ENCODE measurements at regions not wholly inside any gene's neighbourhood (a gene's known extent, or its start where the extent isn't known, plus 50 kb on each side); places are given as distances from the start of the nearest gene placed in this dataset.
"Not testable (repeated sequence)": the region's sequence is repeated elsewhere in the genome, so short reads cannot be mapped to it uniquely, and the experiment has no call there.

DNA sequence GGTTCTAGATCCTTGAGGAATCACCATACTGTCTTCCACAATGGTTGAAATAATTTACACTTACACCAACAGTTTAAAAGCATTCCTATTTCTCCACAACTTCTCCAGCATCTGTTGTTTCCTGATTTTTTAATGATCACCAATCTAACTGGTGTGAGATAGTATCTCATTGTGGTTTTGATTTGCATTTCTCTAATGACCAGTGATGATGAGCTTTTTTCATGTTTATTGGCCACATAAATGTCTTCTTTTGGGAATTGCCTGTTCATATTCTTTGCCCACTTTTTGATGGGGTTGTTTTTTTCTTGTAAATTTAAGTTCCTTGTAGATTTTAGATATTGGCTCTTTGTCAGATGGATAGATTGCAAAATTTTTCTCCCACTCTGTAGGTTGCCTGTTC, 138.2 kb downstream of the CXCL12 start:
- DNase-seq (ENCODE audit: low read depth, low spot score); H3K27ac ChIP-seq: not testable (repeated sequence)

DNA sequence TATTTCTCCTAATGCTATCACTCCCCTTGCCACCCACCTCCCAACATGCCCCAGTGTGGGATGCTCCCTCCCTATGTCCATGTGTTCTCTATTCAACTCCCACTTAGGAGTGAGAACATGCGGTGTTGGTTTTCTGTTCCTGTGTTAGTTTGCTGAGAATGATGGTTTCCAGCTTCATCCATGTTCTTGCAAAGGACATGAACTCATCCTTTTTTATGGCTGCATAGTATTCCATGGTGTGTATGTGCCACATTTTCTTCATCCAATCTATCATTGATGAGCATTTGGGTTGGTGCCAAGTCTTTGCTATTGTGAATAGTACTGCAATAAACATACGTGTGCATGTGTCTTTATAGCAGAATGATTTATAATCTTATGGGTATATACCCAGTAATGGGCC, 138.6 kb downstream of the CXCL12 start:
- H3K27ac ChIP-seq; DNase-seq (ENCODE audit: low read depth, low spot score): not testable (repeated sequence)

DNA sequence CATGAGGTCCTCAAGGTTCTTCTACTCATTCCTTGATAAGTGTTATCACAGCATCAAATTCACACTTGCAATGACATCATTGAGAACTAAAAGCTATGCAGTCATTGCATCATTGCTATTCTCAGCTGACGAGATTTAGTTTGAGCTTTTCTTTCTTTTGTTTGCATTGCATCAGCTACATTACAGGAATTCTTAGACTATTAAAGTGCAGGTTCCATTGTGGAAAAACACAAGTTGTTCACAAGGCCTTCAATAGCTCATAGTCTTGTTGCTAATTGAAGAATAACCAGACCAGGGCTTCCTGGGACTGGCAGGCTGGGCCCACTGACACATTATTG, 139.3 kb downstream of the CXCL12 start:
- H3K27ac ChIP-seq: no peak overlapping the region
- no peak for DNase-seq (ENCODE audit: low read depth, low spot score)

DNA sequence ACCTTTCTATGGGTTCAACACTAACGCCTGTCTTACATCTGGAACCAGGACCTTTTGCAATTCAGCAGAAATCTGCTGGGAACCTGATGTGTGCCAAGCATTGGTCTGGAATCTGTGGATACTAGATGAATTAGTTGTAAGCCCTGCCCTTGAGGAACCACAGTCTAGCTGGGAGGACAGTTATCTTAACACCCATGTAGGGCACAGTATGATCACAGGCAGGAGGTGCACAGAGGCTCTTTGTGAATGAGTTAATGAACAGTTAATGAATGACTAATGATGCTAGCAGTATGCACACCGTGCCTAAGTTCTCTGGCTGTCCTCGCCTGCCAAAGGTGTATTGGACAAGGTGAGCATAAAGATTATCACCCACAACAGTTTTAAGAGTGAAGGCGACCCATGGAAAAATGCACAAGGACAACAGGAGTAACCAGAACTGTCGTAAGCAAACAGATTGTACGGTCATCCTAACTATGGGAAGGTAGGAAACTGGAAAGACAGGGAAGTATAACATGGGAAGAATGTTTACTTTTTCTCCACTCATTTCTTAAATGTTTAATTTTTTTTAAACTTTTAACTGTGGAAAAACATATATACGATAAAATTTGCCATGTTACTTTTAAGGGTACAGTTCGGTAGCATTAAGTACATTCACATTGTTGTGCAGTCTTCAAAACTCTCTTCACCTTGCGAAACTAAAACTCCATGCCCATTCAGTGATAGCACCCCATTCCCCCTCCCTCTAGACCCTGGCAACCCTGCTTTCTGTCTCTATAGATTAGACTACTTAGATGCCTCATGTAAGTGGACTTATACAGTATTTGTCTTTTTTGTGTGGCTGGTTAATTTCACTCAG, 139.9 kb downstream of the CXCL12 start:
- no peak for DNase-seq (ENCODE audit: low read depth, low spot score)
- H3K27ac ChIP-seq: no peak overlapping the region

DNA sequence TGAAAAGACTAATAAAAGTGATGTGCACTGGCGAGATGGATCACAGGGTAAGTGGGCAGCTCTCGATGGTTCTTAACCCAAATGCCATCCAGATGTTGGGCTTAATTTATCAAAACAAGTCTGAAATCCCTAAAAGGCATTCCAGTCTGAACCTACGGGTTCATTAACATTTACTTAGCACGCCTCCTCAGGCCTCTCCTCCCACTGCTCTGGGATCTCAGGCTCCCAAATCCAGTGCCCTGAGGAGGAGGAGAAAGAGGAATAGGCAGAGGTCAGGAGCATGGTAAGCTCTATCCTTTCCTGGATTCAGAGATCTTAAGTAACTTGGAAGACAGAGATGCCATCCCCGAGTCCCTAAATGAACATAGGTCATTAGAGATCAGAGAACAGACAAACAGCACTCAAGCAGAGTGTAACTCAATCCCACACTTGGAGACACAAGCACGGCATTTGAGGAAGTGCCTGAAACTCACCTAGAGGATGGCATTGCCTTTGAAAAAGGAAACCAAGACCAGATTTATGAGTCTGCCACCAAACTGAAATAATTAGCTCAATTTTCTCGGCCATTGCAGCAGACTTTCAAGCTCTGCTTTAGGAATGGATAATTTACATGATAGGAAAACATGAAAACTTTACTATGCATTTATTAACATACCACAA, 140.9 kb downstream of the CXCL12 start:
- DNase-seq (ENCODE audit: low read depth, low spot score): no peak
- no peak overlapping the region for H3K27ac ChIP-seq

DNA sequence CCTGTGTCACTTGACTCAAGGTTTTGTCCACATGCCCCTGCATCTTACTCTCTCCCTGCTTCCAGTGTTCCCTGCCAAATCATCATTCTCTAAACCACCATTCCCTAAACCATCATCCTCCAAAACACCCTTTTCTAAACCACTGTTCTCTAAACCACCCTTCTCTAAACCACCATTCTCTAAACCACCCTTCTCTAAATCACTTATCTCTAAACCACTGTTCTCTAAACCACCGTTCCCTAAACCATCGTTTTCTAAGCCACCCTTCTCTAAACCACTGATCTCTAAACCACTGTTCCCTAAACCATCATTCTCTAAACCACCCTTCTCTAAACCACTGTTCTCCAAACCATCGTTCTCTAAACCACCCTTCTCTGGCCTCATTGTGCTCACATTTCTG, 142.1 kb downstream of the CXCL12 start:
- DNase-seq (ENCODE audit: low read depth, low spot score): no peak
- H3K27ac ChIP-seq: no peak overlapping the region

DNA sequence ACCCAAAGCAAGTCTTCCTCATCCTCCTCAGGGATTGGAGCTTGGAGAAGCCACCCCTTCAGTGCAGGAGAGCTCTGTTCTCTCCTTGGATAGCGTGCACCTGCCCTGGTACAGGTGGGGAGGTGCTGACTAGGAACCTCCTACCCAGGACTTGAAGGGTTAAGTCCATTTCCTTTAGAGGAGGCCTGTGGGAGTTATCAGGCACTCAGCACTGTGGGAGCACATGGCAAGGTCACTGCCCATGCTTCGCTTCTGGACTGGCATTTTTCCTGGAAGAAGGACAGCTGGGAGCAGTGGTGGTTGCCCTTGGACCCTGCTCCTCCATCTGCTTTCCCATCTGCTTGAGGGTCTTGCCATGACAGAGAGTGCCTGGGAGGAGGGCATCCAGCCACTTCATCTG, 142.8 kb downstream of the CXCL12 start:
- DNase-seq (ENCODE audit: low read depth, low spot score): no peak
- H3K27ac ChIP-seq: no peak overlapping the region

DNA sequence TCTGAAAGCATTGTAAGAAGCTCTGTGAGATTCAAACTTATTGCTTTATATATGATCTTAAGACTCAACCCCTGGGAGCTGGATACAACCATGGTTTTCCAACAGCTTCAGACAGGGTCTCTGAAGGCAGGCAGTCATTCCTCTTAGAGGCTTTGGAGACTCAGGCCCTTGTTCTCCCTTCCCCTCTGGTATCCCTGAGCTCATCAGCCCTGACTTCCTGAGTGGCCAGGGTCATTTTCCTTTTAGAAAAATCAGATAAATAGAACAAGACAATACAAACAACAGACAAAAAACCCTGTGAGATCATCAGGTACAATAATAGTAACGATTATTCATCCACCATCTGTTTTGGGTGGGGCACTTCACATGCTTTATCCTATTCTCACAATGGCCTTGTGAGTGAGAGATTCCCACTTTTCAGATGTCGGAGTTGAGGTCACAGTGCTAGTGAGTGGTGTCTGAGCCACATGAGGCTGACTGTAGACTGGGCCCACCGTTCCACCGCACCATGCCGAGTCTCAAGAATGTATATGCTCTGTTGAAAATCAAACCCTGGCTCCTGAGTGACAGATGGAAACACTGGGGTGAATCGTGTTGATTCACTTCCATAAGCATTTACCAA, 144.2 kb downstream of the CXCL12 start:
- DNase-seq (ENCODE audit: low read depth, low spot score): no peak
- H3K27ac ChIP-seq: no peak overlapping the region

DNA sequence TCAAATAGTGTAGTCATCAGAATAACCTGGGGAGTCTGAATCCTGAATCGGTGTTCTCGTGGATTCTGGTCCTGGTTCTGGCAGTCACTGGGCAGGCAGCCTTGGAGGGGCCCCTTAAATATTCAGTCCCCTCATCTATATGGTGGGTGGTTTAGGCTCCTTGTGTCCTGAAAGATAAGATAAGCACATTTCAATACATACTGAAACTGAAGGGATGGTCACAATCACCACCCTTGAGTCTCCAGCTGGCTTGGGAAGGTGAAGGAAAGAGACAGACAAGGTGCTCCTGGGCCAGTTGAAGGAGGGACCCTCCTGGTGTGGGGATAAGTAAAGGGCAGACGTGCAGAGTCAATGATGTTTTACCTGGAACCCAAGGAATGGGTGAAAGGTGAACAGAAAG, 146.7 kb downstream of the CXCL12 start:
- no peak overlapping the region for H3K27ac ChIP-seq
- DNase-seq (ENCODE audit: low read depth, low spot score): no peak

DNA sequence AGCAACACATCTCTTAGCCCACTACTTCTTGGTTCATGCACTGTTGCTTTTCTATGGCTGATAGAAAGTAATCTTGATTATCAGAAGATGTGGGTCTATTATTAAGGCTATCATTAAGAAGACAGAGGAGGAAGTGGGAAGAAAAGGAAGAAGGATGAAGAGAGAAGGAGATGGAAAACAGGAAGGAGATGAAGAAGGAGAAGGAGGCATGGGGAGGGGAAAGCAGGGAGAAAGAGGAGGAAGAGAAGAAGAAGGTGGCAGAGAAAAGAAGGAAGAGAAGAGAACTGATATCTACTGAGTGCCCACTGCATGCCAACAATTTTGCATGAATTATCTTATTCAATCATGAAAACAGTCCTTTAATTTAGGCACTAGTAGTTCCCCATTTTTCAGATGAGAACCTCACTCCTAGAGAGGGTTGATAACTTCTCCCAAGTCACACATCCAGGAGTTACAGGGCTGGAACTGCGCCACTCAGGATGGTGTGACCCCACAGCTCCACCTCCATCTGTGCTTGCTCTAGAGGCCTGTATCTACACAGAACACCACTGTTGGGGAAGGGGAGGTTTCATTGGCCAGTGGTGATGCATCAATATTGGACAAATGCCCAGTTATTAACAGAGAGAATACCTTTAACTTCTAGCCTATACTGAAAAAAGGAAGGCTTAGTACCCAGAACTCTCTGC, 147.4 kb downstream of the CXCL12 start:
- no peak overlapping the region for H3K27ac ChIP-seq
- no peak for DNase-seq (ENCODE audit: low read depth, low spot score)

DNA sequence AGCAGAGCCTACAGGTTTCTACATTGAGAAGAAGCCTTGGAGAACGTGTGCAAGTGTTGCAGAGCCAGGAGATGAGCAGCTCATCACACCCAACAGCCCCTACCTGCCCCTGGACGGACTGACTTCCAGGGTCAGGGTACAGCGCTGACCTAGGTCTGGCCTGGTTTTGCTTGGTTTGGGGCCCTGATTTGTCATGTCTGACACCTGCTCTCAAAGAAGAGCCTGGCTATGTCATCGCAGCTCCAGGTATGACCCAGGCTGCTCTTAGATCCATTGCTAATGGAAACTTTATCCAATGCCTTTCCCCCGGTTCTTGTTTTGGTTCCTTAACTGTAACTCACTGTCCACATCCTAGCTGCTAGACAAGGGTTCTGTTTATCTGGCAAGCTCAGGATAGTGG, 149.5 kb downstream of the CXCL12 start:
- DNase-seq (ENCODE audit: low read depth, low spot score): no peak
- no peak overlapping the region for H3K27ac ChIP-seq

DNA sequence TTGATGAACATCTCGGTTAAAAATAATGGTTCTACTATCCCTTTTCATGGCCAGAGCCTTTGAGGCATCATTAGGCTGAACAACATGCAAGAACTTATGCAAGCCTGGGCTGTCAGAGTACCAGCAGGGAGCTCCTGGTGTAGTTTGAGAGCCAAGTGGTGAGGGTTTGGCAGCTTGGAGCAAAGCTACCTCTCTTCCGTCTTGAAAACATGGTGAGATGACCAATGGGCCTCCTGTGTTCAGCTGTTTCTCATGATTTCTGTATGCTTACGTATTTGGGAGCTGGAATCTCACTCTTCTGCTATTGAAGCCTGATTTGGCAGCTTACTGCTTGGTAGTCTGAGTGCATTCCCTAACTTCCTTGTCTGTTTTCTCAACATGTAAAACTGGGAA, 150.4 kb downstream of the CXCL12 start:
- H3K27ac ChIP-seq: no peak overlapping the region
- no peak for DNase-seq (ENCODE audit: low read depth, low spot score)

DNA sequence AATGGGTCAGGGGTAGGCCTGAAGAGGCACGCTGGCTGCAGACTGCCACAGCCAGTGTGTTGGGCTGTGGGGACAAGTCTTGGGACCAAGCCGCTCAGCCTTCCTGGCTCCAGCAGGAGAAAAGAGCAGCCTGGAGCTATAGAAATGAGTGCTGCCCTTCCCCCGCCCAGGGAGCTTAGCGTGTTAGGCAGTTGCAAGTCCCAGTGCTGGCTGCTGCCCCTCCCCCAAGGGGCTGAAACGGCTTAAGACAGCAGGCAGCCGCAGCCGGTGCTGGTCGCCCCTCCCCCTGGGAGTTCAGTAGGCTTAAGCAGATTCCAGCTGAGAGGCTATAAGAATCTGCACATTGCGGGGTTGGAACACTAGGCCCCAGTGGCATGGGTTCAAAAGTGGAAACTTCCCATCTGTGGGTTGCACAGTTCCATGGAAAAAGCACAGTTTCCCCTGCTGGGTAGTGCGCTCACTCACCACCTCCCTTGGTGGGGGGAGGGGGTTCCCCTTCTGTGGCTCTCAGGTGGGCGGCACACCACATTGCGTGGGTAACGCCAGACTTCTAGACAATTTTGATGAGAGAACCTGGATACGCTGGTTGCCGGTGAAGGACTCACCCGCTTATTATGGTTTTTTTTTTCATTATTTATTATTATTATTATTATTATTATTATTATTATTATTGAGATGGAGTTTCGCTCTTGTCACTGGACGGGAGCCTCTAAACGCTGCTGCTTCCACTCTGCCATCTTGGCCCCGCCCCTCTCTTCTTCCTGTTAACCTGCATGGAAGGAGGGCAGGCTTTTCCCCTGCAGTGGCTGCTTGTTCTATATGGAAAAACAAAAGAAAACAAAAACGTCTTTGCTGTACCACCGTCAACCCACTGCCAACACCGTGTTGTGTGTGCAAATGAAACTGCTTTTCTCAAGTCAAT, 151.1 kb downstream of the CXCL12 start:
- H3K27ac ChIP-seq: no peak overlapping the region
- DNase-seq (ENCODE audit: low read depth, low spot score): no peak

DNA sequence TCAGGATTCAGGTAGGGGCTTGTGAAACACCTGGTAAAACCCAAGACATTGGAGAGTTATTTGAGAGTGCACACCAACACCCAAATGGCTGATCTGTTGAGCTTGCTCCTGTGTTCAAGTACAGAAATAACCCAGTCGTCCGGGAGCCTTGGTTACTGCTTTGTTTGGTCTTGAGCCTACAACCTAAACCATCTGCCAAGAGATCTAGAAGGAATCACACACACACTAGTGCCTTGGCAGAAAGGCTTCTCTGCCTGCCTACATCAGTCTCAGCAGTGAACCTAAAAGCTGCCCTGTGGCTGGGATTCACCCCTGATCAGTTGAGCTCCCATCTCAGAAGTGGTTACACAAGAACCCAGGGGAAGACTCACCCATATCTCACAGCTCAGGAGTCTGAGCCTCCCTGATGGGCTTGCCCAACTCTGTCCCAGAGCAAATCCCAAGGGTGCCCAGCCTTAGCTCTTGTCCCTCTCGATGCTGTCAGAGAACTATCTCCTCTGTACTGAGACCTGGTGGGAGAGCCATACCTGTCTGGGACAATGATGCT, 167.6 kb downstream of the CXCL12 start:
- no peak overlapping the region for H3K27ac ChIP-seq
- DNase-seq (ENCODE audit: low read depth, low spot score): no peak

DNA sequence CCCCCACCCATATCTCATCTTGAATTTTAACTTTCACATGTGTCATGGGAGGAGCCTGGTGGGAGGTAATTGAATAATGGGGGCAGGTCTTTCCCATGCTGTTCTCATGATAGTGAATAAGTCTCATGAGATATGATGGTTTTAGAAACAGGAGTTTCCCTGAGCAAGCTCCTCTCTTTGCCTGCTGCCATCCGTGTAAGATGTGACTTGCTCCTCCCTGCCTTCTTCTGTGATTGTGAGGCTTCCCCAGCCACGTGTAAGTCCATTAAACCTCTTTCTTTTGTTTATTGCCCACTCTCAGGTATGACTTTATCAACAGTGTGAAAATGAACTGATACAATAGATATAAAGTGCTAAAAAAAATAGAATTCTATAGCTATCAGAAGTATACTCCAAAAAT, 168.8 kb downstream of the CXCL12 start:
- no peak overlapping the region for H3K27ac ChIP-seq
- DNase-seq (ENCODE audit: low read depth, low spot score): no peak

DNA sequence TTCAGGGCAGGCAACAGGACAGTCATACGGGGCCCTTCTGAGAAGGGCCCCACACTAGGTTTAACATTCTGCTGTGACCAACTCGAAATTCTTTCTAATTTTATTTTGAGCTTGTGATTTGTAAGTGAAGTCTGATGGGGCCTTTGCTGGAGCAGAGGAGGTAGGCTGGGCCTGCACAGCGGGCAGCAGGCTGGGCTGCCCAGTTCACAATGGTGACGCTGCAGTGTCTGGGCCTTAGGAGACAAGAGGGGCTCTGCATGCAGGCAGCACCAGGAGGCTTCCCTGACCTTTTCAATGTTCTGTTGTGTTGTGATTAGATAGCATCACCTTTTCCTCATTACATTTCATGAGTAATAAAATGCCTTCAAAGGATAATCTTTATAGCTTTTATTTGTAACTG, 175.1 kb downstream of the CXCL12 start:
- H3K27ac ChIP-seq: no peak overlapping the region
- DNase-seq (ENCODE audit: low read depth, low spot score): no peak

DNA sequence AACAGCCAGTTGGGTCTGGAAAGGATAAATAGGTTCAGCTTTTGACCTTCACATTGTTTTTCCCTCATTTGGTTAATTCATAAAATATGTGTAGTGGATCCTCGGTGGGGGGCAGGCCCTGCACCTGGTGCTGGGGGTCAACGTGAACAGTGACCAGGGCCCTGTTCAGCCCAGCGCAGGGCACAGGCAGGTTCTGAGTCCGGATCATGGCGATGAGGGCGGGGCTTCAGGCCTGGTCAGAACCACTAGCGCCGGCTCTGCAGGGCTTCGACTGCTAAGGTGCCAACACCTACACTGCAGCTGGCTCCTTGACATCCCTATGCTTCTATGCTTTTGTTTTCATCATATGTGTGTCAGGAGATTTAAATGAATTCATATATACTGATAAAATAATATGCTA, 177.7 kb downstream of the CXCL12 start:
- DNase-seq (ENCODE audit: low read depth, low spot score): no peak
- no peak overlapping the region for H3K27ac ChIP-seq

DNA sequence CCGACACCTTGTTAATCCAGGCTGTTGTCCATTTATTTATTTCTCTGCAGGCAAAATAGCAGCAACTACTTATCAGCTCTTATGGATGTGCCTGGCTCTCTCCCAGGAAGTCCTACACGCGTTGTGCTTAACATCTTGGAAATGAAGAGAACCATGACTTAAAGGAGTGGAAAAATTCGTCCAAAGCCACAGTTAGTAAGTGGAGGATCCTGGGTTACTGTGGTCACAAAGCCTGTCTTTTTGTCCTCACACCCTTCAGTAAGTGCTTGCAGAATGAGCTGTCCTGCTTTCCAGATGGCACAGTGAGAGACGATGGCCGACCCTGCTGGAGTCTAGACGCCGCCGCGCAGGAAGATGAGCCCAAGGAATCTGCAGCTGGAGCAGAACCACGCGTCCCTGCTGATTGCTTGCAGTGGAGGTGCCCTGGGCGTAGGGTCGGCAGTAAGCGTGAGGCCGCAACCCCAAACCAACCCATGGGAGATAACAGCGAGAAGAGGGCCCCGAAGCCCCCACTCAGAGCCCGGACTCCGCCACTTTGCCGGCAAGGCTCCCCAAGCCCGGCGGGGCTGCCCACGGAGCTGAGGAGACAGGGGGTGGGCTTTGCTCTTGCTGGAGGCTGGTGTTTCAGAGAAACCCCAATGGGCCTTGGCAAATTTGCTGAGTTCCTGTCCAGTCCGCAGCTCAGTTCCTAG, 178.6 kb downstream of the CXCL12 start:
- H3K27ac ChIP-seq: no peak overlapping the region
- DNase-seq (ENCODE audit: low read depth, low spot score): no peak

DNA sequence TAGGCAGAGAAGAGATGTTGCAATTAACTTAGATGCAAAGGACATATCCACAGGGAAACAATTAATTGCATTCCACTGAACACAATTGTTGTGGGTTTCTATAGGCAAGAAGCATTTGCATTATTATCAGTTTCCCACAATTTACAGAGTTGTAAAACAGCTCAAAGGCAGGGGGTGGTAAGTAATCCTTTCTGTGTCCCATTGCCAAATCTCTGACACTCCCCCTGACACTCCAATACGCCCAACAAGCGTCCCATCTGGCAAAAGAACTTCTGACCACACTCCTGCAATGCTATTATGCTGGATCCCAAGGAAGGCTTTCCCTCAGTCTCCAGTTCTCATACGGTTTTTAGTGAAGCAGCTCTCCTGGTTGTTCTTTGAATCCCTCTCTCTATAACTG, 179.8 kb downstream of the CXCL12 start:
- DNase-seq (ENCODE audit: low read depth, low spot score): no peak
- H3K27ac ChIP-seq: no peak overlapping the region

All from epithelial cell of prostate (primary cell).